GM23338 (cell line): ENCODE measurements at regions not wholly inside any gene's neighbourhood (a gene's known extent, or its start where the extent isn't known, plus 50 kb on each side); places are given as distances from the start of the nearest gene placed in this dataset.

Source experiments
- ATAC-seq: fragments of 200-7000 bp; cut with Tn5 transposase; 3 replicates; pipeline ENCODE4 v1.9.1; 2020
- DNase-seq: peaks from one replicate; pipeline ENCODE4 v3.0.0-alpha.2; 2015; ENCODE audit warnings: low spot score
- H2AFZ ChIP-seq: fragments of 200-600 bp; sonication (generic); 2 replicates; pipeline ENCODE4 v1.8.0; 2016; ENCODE audit warnings: antibody characterized with exemption, mild to moderate bottlenecking, moderate library complexity
- H3F3A ChIP-seq: fragments of 200-600 bp; sonication (generic); replicated peaks from 2 replicates; pipeline ENCODE4 v1.8.0; 2017; ENCODE audit warnings: antibody characterized with exemption, mixed run types, low read depth
- H3K27ac ChIP-seq: fragments of 200-600 bp; sonication (generic); 2 replicates; pipeline ENCODE4 v1.6.1; 2016; ENCODE audit warnings: low read depth
- H3K27me3 ChIP-seq: fragments of 200-600 bp; sonication (generic); 2 replicates; pipeline ENCODE4 v1.8.0; 2016; ENCODE audit warnings: mild to moderate bottlenecking, mixed run types, moderate library complexity; ENCODE audit not compliant: insufficient read depth
- H3K36me3 ChIP-seq: fragments of 200-600 bp; sonication (generic); 2 replicates; pipeline ENCODE4 v1.8.0; 2016; ENCODE audit warnings: mild to moderate bottlenecking; ENCODE audit not compliant: insufficient read depth
- H3K4me1 ChIP-seq: fragments of 200-600 bp; sonication (generic); 2 replicates; pipeline ENCODE4 v1.8.0; 2016; ENCODE audit warnings: mild to moderate bottlenecking, moderate library complexity; ENCODE audit not compliant: insufficient read depth
- H3K4me2 ChIP-seq: fragments of 200-600 bp; sonication (generic); 2 replicates; pipeline ENCODE4 v1.7.1; 2017; ENCODE audit warnings: mixed run types
- H3K4me3 ChIP-seq: fragments of 200-600 bp; sonication (generic); 2 replicates; pipeline ENCODE4 v1.6.1; 2016; ENCODE audit warnings: mixed run types
- H3K79me2 ChIP-seq: fragments of 200-600 bp; sonication (generic); replicated peaks from 2 replicates; pipeline ENCODE4 v1.8.0; 2017; ENCODE audit warnings: mild to moderate bottlenecking; ENCODE audit not compliant: insufficient read depth
- H3K9me2 ChIP-seq: fragments of 200-600 bp; sonication (generic); 2 replicates; pipeline ENCODE4 v1.8.0; 2017; ENCODE audit not compliant: insufficient read depth
- H4K20me1 ChIP-seq: fragments of 200-600 bp; sonication (generic); replicated peaks from 2 replicates; pipeline ENCODE4 v1.8.0; 2017; ENCODE audit warnings: mild to moderate bottlenecking; ENCODE audit not compliant: insufficient read depth
- H3K27ac Mint-ChIP-seq: 2 replicates; pipeline ENCODE4 v1.8.0; 2020; ENCODE audit warnings: inconsistent platforms, mild to moderate bottlenecking, moderate library complexity, mixed read lengths
- H3K27me3 Mint-ChIP-seq: 3 replicates; pipeline ENCODE4 v1.8.0; 2022; ENCODE audit warnings: low read depth, mild to moderate bottlenecking, moderate library complexity, mixed read lengths, inconsistent platforms; ENCODE audit not compliant: insufficient read depth, poor library complexity
- H3K36me3 Mint-ChIP-seq: 3 replicates; pipeline ENCODE4 v1.8.0; 2021; ENCODE audit warnings: low read depth, mild to moderate bottlenecking, inconsistent platforms, moderate library complexity, mixed read lengths
- H3K4me1 Mint-ChIP-seq: 3 replicates; pipeline ENCODE4 v1.8.0; 2020; ENCODE audit warnings: mild to moderate bottlenecking, inconsistent platforms, mixed read lengths
- H3K4me3 Mint-ChIP-seq: 3 replicates; pipeline ENCODE4 v1.8.0; 2021; ENCODE audit warnings: moderate library complexity, mild to moderate bottlenecking, inconsistent platforms, mixed read lengths
- H3K9me3 Mint-ChIP-seq: 3 replicates; pipeline ENCODE4 v1.8.0; 2020; ENCODE audit warnings: moderate library complexity, mild to moderate bottlenecking, inconsistent platforms, mixed read lengths
- CREB1 ChIP-seq: fragments of 250-450 bp; sonication (Bioruptor Pico); IDR thresholded peaks from 2 replicates; pipeline ENCODE4 v1.5.0; 2020; ENCODE audit warnings: low read depth, mild to moderate bottlenecking, moderate library complexity
- EZH2 ChIP-seq: fragments of 200-600 bp; sonication (generic); IDR thresholded peaks from one replicate; pipeline ENCODE4 v1.8.0; 2017; ENCODE audit warnings: antibody characterized with exemption, mild to moderate bottlenecking, low read depth; ENCODE audit not compliant: unreplicated experiment
- EZH2phosphoT487 ChIP-seq: fragments of 200-600 bp; sonication (generic); IDR thresholded peaks from one replicate; pipeline ENCODE4 v1.8.1; 2018; ENCODE audit warnings: antibody characterized with exemption; ENCODE audit not compliant: unreplicated experiment
- JUNB ChIP-seq: IDR thresholded peaks from one replicate; pipeline ENCODE4 v1.6.1; 2016; ENCODE audit warnings: antibody characterized with exemption; ENCODE audit not compliant: unreplicated experiment
- NANOG ChIP-seq: IDR thresholded peaks from 2 replicates; pipeline ENCODE4 v1.6.1; 2016; ENCODE audit warnings: antibody characterized with exemption, borderline replicate concordance
- POLR2AphosphoS5 ChIP-seq: IDR thresholded peaks from 2 replicates; pipeline ENCODE4 v1.6.1; 2016; ENCODE audit warnings: antibody characterized with exemption, low read depth
- STAT1 ChIP-seq: IDR thresholded peaks from one replicate; pipeline ENCODE4 v1.6.1; 2016; ENCODE audit warnings: antibody characterized with exemption; ENCODE audit not compliant: unreplicated experiment
- ZNF114 ChIP-seq: fragments of 250-450 bp; sonication (Bioruptor Pico); IDR thresholded peaks from 2 replicates; pipeline ENCODE4 v1.5.0; 2020; ENCODE audit warnings: mild to moderate bottlenecking, moderate library complexity
- ZNF331 ChIP-seq: fragments of 250-450 bp; sonication (Bioruptor Pico); IDR thresholded peaks from 2 replicates; pipeline ENCODE4 v1.5.0; 2020; ENCODE audit warnings: low read depth, mild to moderate bottlenecking, moderate library complexity
- TF ChIP-seq, protein P1 (sequence below), 2 experiments: fragments of 200-600 bp in 1 of 2; sonication (generic) in 1 of 2; conservative IDR thresholded peaks; 2 replicates each; pipeline versions ENCODE4 v1.5.1 to v1.6.1; 2016 to 2017; ENCODE audit warnings: antibody characterized with exemption in 2 of 2, low read depth in 2 of 2, mild to moderate bottlenecking in 2 of 2, moderate library complexity in 1 of 2
- TF ChIP-seq, protein P2 (sequence below): IDR thresholded peaks from one replicate; pipeline ENCODE4 v1.6.1; 2018; ENCODE audit warnings: antibody characterized with exemption; ENCODE audit not compliant: unreplicated experiment
- TF ChIP-seq, protein P3 (sequence below): fragments of 250-450 bp; sonication (Bioruptor Pico); IDR thresholded peaks from 2 replicates; pipeline ENCODE4 v1.5.0; 2020; ENCODE audit warnings: mild to moderate bottlenecking, moderate library complexity

DNA sequence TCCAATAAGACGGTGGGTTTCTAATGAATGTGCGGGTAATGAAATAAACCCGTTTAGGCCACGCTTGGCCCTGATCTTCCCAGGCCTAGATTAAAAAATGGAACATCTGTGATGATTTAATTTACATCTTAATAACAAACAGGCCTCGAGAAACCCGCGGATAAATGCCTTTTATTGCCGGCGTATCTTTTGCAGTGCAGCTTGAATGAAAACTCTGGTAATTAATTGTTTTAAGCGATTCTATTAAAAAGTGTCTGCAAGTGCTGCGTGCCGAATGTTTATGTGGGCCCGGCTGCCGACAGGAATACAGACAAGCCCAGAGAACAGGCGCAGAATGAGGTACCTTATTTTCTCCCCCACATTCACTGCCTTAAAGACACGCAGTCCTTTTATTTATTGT, 420.7 kb downstream of the MN1 start:
- Histone ChIP-seq H3K4me3 (no peak overlapping the region), H3F3A (no peaks in the 10 kb centered on the region), H2AFZ (no peak overlapping the region), H3K79me2 (no peaks in the 10 kb centered on the region), H3K9me2 (no peaks in the 10 kb centered on the region), H3K4me1 (no peaks in the 10 kb centered on the region), H3K36me3 (no peaks in the 10 kb centered on the region), H3K27me3 (no peaks in the 10 kb centered on the region), H4K20me1 (no peaks in the 10 kb centered on the region), H3K4me2 (no peak overlapping the region), H3K27ac (no peak overlapping the region)
- Mint-ChIP-seq H3K27ac (no peak overlapping the region), H3K9me3 (no peaks in the 10 kb centered on the region), H3K4me1 (peaks cover 16% of the 10 kb centered on the region), H3K36me3 (no peaks in the 10 kb centered on the region), H3K27me3 (peaks cover 6% of the 10 kb centered on the region), H3K4me3 (no peak overlapping the region)
- TF ChIP-seq CREB1 (CRISPR knock-in tag) (no peak), STAT1 (no peak), JUNB (no peak), ZNF331 (CRISPR knock-in tag) (no peak), EZH2phosphoT487 (no peak), EZH2 (no peak), NANOG (no peak), ZNF114 (no peak), POLR2AphosphoS5 (no peak)
- TF ChIP-seq, protein P1, sequence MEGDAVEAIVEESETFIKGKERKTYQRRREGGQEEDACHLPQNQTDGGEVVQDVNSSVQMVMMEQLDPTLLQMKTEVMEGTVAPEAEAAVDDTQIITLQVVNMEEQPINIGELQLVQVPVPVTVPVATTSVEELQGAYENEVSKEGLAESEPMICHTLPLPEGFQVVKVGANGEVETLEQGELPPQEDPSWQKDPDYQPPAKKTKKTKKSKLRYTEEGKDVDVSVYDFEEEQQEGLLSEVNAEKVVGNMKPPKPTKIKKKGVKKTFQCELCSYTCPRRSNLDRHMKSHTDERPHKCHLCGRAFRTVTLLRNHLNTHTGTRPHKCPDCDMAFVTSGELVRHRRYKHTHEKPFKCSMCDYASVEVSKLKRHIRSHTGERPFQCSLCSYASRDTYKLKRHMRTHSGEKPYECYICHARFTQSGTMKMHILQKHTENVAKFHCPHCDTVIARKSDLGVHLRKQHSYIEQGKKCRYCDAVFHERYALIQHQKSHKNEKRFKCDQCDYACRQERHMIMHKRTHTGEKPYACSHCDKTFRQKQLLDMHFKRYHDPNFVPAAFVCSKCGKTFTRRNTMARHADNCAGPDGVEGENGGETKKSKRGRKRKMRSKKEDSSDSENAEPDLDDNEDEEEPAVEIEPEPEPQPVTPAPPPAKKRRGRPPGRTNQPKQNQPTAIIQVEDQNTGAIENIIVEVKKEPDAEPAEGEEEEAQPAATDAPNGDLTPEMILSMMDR (conservative IDR thresholded peaks at IDR 0.05; ENCODE audit: low read depth in 2 of 2) = no peak
- TF ChIP-seq, protein P2, sequence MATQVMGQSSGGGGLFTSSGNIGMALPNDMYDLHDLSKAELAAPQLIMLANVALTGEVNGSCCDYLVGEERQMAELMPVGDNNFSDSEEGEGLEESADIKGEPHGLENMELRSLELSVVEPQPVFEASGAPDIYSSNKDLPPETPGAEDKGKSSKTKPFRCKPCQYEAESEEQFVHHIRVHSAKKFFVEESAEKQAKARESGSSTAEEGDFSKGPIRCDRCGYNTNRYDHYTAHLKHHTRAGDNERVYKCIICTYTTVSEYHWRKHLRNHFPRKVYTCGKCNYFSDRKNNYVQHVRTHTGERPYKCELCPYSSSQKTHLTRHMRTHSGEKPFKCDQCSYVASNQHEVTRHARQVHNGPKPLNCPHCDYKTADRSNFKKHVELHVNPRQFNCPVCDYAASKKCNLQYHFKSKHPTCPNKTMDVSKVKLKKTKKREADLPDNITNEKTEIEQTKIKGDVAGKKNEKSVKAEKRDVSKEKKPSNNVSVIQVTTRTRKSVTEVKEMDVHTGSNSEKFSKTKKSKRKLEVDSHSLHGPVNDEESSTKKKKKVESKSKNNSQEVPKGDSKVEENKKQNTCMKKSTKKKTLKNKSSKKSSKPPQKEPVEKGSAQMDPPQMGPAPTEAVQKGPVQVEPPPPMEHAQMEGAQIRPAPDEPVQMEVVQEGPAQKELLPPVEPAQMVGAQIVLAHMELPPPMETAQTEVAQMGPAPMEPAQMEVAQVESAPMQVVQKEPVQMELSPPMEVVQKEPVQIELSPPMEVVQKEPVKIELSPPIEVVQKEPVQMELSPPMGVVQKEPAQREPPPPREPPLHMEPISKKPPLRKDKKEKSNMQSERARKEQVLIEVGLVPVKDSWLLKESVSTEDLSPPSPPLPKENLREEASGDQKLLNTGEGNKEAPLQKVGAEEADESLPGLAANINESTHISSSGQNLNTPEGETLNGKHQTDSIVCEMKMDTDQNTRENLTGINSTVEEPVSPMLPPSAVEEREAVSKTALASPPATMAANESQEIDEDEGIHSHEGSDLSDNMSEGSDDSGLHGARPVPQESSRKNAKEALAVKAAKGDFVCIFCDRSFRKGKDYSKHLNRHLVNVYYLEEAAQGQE = no peak
- TF ChIP-seq, protein P3, sequence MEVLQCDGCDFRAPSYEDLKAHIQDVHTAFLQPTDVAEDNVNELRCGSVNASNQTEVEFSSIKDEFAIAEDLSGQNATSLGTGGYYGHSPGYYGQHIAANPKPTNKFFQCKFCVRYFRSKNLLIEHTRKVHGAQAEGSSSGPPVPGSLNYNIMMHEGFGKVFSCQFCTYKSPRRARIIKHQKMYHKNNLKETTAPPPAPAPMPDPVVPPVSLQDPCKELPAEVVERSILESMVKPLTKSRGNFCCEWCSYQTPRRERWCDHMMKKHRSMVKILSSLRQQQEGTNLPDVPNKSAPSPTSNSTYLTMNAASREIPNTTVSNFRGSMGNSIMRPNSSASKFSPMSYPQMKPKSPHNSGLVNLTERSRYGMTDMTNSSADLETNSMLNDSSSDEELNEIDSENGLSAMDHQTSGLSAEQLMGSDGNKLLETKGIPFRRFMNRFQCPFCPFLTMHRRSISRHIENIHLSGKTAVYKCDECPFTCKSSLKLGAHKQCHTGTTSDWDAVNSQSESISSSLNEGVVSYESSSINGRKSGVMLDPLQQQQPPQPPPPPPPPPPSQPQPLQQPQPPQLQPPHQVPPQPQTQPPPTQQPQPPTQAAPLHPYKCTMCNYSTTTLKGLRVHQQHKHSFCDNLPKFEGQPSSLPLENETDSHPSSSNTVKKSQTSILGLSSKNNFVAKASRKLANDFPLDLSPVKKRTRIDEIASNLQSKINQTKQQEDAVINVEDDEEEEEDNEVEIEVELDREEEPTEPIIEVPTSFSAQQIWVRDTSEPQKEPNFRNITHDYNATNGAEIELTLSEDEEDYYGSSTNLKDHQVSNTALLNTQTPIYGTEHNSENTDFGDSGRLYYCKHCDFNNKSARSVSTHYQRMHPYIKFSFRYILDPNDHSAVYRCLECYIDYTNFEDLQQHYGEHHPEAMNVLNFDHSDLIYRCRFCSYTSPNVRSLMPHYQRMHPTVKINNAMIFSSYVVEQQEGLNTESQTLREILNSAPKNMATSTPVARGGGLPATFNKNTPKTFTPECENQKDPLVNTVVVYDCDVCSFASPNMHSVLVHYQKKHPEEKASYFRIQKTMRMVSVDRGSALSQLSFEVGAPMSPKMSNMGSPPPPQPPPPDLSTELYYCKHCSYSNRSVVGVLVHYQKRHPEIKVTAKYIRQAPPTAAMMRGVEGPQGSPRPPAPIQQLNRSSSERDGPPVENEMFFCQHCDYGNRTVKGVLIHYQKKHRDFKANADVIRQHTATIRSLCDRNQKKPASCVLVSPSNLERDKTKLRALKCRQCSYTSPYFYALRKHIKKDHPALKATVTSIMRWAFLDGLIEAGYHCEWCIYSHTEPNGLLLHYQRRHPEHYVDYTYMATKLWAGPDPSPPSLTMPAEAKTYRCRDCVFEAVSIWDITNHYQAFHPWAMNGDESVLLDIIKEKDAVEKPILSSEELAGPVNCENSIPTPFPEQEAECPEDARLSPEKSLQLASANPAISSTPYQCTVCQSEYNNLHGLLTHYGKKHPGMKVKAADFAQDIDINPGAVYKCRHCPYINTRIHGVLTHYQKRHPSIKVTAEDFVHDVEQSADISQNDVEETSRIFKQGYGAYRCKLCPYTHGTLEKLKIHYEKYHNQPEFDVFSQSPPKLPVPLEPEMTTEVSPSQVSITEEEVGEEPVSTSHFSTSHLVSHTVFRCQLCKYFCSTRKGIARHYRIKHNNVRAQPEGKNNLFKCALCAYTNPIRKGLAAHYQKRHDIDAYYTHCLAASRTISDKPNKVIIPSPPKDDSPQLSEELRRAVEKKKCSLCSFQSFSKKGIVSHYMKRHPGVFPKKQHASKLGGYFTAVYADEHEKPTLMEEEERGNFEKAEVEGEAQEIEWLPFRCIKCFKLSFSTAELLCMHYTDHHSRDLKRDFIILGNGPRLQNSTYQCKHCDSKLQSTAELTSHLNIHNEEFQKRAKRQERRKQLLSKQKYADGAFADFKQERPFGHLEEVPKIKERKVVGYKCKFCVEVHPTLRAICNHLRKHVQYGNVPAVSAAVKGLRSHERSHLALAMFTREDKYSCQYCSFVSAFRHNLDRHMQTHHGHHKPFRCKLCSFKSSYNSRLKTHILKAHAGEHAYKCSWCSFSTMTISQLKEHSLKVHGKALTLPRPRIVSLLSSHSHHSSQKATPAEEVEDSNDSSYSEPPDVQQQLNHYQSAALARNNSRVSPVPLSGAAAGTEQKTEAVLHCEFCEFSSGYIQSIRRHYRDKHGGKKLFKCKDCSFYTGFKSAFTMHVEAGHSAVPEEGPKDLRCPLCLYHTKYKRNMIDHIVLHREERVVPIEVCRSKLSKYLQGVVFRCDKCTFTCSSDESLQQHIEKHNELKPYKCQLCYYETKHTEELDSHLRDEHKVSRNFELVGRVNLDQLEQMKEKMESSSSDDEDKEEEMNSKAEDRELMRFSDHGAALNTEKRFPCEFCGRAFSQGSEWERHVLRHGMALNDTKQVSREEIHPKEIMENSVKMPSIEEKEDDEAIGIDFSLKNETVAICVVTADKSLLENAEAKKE = no peak
- DNase-seq (no peak), ATAC-seq (no peak)
